ENCODE measurements at regions not wholly inside any gene's neighbourhood (a gene's known extent, or its start where the extent isn't known, plus 50 kb on each side); places are given as distances from the start of the nearest gene placed in this dataset.

DNA sequence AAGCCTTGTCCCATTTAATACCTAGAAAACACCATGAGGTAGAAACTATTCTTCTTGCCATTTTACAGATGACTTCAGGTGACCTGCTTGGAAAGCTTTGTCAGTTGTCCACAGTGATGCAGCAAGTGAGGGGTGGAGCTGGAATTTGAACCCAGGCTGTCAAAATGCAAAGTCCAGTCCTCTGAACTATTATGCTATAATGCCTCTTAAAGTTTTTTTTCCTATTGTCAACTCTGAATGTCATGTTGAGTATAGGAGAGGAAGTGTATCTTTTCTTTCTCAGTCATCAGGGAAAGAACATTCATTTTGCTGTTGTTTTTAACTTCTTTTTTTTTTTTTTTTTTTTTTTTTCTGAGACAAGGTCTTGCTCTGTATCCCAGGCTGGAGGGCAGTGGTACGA is 525.6 kb downstream of the XYLT1 start:
- Histone ChIP-seq H3K4me1 (no peaks in the 10 kb centered on the region), H3K9me3 (peaks cover 0 to 3% of the 10 kb centered on the region in 2 donors), H3K27me3 (peaks cover 0 to 6% of the 10 kb centered on the region in 2 donors), H3K36me3 (no peaks in the 10 kb centered on the region), H3K27ac (no peak overlapping the region), H3K4me3 (no peak overlapping the region)
- DNase-seq (no peak), ATAC-seq (no peak)
- TF ChIP-seq, protein P1, sequence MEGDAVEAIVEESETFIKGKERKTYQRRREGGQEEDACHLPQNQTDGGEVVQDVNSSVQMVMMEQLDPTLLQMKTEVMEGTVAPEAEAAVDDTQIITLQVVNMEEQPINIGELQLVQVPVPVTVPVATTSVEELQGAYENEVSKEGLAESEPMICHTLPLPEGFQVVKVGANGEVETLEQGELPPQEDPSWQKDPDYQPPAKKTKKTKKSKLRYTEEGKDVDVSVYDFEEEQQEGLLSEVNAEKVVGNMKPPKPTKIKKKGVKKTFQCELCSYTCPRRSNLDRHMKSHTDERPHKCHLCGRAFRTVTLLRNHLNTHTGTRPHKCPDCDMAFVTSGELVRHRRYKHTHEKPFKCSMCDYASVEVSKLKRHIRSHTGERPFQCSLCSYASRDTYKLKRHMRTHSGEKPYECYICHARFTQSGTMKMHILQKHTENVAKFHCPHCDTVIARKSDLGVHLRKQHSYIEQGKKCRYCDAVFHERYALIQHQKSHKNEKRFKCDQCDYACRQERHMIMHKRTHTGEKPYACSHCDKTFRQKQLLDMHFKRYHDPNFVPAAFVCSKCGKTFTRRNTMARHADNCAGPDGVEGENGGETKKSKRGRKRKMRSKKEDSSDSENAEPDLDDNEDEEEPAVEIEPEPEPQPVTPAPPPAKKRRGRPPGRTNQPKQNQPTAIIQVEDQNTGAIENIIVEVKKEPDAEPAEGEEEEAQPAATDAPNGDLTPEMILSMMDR (IDR thresholded peaks at IDR 0.05): no peak
- intact Hi-C loops (cut with DNase I): no loop called here

DNA sequence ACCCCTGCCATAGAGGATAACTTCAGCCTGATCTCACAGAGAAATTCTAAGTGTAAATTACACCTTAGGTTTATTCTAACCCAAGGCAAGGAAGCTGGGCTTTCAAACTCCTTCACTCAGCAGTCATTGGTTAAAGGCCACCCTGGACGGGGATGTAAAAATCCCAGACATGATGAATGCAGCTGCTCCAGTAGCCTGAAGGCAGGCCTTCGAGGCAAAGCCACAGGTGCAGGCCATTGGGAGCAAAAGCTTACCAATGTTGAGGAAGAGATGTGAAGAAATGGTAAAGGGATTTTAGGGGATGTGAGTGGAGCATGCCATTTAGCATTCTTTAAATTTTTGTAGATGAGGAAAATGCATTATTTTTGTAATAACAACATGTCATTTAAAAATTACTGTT is 514.4 kb downstream of the XYLT1 start:
- Histone ChIP-seq H3K4me3 (no peak overlapping the region), H3K36me3 (no peaks in the 10 kb centered on the region), H3K27ac (no peak overlapping the region), H3K27me3 (no peaks in the 10 kb centered on the region), H3K4me1 (no peaks in the 10 kb centered on the region), H3K9me3 (no peaks in the 10 kb centered on the region)
- ATAC-seq (no peak), DNase-seq (no peak)
- intact Hi-C loops (cut with DNase I): no loop called here
- TF ChIP-seq, protein P1 (IDR thresholded peaks at IDR 0.05): no peak

DNA sequence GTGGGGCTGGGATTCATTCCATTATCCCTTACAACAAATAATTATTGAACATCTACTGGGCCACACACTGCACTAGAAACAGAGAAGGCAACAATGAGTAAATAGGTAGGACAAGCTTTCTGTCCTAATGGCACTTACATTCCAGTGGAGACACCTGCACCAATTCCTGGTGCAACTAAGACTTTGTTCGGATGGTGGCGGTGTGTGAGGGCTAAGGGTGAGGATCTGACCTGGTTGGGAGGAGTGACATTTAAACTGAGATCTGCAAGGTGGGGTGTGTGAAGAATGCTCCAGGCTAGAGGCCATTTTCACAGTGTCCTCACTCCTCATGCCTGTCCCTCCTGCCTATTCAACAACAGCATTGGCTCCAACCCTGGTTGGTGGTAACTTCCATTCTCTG is 510.0 kb downstream of the XYLT1 start:
- Histone ChIP-seq H3K27me3 (no peaks in the 10 kb centered on the region), H3K27ac (no peak overlapping the region), H3K9me3 (no peaks in the 10 kb centered on the region), H3K4me3 (no peak overlapping the region), H3K36me3 (no peaks in the 10 kb centered on the region), H3K4me1 (no peaks in the 10 kb centered on the region)
- intact Hi-C loops (cut with DNase I): no loop called here
- TF ChIP-seq, protein P1 (IDR thresholded peaks at IDR 0.05): no peak
- DNase-seq: no peak
- no peak for ATAC-seq

DNA sequence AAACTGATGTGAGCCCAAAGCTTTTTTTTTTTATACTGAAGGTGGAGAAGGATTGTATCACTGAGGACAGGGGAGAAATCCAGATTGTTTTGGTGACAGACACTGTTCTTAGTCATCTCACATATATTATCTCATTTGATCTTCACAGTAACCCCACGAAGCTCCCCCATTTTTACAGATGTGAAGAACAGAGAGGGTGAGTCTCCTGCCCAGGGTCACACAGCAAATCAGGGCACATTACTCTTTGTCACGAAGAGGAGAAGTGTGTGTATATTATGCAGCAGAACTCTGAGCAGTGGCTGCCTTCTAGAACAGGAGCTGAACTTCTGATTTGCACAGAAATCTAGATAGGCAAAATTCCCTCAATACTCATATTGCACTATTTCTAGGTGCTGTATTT is 504.3 kb downstream of the XYLT1 start:
- intact Hi-C loops (cut with DNase I): no loop called here

DNA sequence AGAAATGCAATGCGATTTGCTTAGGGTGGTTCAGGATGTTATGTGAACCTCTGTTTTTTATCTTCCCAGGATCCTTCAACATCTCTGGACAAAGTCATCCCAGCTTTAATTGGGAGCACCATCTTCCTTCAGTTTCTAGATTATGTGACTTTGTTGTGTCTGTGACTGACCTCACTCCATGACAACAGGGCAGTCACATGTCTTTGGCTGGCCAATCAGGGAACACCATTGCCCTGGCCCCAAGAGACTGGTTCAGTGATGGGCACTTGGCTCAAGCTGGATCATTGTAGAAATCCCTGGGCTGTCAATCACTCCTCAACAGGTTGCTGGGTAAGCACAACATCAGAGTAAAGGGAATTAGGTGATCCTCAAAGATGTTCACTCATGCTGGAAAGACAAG is 499.7 kb downstream of the XYLT1 start:
- DNase-seq: no peak
- intact Hi-C loops (cut with DNase I): no loop called here
- peaks cover 0 to 6% of the 10 kb centered on the region in 2 donors for H3K27me3 ChIP-seq

More for the DNA sequence above, 504.3 kb downstream of the XYLT1 start:
- H3K4me3 ChIP-seq: no peak overlapping the region
- ATAC-seq: no peak
- H3K36me3 ChIP-seq: no peaks in the 10 kb centered on the region
- H3K9me3 ChIP-seq: no peaks in the 10 kb centered on the region
- H3K4me1 ChIP-seq: no peaks in the 10 kb centered on the region
- H3K27me3 ChIP-seq: no peaks in the 10 kb centered on the region
- H3K27ac ChIP-seq: no peak overlapping the region
- TF ChIP-seq, protein P1 (IDR thresholded peaks at IDR 0.05): no peak
- DNase-seq: no peak

More for the DNA sequence above, 499.7 kb downstream of the XYLT1 start:
- Histone ChIP-seq H3K27ac (no peak overlapping the region), H3K36me3 (no peaks in the 10 kb centered on the region), H3K9me3 (no peaks in the 10 kb centered on the region), H3K4me3 (no peak overlapping the region), H3K4me1 (no peaks in the 10 kb centered on the region)
- TF ChIP-seq, protein P1 (IDR thresholded peaks at IDR 0.05): no peak
- ATAC-seq: no peak
